CD8-positive, alpha-beta memory T cell (primary cell): ENCODE measurements at regions not wholly inside any gene's neighbourhood (a gene's known extent, or its start where the extent isn't known, plus 50 kb on each side); places are given as distances from the start of the nearest gene placed in this dataset.

Source experiments
- CTCF ChIA-PET: fragments of 350-600 bp; sonication (Branson Sonifier 250); formaldehyde crosslinking; loops from one replicate; lab custom pipeline; 2021; ENCODE audit warnings: antibody characterized with exemption; lab: Charles Lee
- POLR2A ChIA-PET: fragments of 350-600 bp; sonication (Branson Sonifier 250); formaldehyde crosslinking; loops from one replicate; lab custom pipeline; 2021; ENCODE audit warnings: antibody characterized with exemption; lab: Charles Lee
- DNase-seq, 5 donors: peaks; one replicate each; pipeline versions ENCODE4 v3.0.0 to v3.0.0-alpha.2; 2020 to 2022; ENCODE audit warnings: mixed read lengths in 1 of 5
- H3K27ac ChIP-seq: one replicate; pipeline ENCODE4 v1.7.0; 2013; ENCODE audit warnings: low read depth, mild to moderate bottlenecking, low read length, moderate library complexity
- H3K27me3 ChIP-seq: 2 replicates; pipeline ENCODE4 v1.7.0; 2013; ENCODE audit warnings: low read length, mild to moderate bottlenecking; ENCODE audit not compliant: insufficient read depth, poor library complexity, severe bottlenecking
- H3K36me3 ChIP-seq: 2 replicates; pipeline ENCODE4 v1.7.0; 2013; ENCODE audit warnings: mild to moderate bottlenecking, low read length, moderate library complexity; ENCODE audit not compliant: insufficient read depth
- H3K4me1 ChIP-seq: 2 replicates; pipeline ENCODE4 v1.7.0; 2013; ENCODE audit warnings: mild to moderate bottlenecking, low read length, moderate library complexity; ENCODE audit not compliant: insufficient read depth
- H3K4me3 ChIP-seq: 2 replicates; pipeline ENCODE4 v1.7.0; 2013; ENCODE audit warnings: mild to moderate bottlenecking, low read length
- H3K9me3 ChIP-seq: 2 replicates; pipeline ENCODE4 v1.7.0; 2013; ENCODE audit warnings: mild to moderate bottlenecking, low read length
- H3K27ac Mint-ChIP-seq, 8 donors: one replicate each; pipeline ENCODE4 v1.8.0; 2020 to 2021; ENCODE audit warnings: mixed read lengths in 8 of 8, mild to moderate bottlenecking in 6 of 8, inconsistent platforms in 3 of 8, moderate library complexity in 3 of 8
- H3K27me3 Mint-ChIP-seq, 2 donors: one replicate each; pipeline ENCODE4 v1.8.0; 2020 to 2021; ENCODE audit warnings: mixed read lengths in 2 of 2, mild to moderate bottlenecking in 1 of 2, moderate library complexity in 1 of 2
- H3K36me3 Mint-ChIP-seq, 3 donors: one replicate each; pipeline ENCODE4 v1.8.0; 2020 to 2021; ENCODE audit warnings: mixed read lengths in 3 of 3, inconsistent platforms in 1 of 3, mild to moderate bottlenecking in 1 of 3
- H3K4me1 Mint-ChIP-seq, 3 donors: one replicate each; pipeline ENCODE4 v1.8.0; 2020 to 2021; ENCODE audit warnings: mixed read lengths in 3 of 3, inconsistent platforms in 1 of 3, mild to moderate bottlenecking in 1 of 3
- H3K4me3 Mint-ChIP-seq, 7 donors: one replicate each; pipeline ENCODE4 v1.8.0; 2020 to 2021; ENCODE audit warnings: mixed read lengths in 7 of 7, mild to moderate bottlenecking in 6 of 7, moderate library complexity in 4 of 7, inconsistent platforms in 2 of 7
- H3K9me3 Mint-ChIP-seq, 5 donors: one replicate each; pipeline ENCODE4 v1.8.0; 2020 to 2022; ENCODE audit warnings: mixed read lengths in 5 of 5, mild to moderate bottlenecking in 3 of 5, moderate library complexity in 2 of 5, inconsistent platforms in 1 of 5

DNA sequence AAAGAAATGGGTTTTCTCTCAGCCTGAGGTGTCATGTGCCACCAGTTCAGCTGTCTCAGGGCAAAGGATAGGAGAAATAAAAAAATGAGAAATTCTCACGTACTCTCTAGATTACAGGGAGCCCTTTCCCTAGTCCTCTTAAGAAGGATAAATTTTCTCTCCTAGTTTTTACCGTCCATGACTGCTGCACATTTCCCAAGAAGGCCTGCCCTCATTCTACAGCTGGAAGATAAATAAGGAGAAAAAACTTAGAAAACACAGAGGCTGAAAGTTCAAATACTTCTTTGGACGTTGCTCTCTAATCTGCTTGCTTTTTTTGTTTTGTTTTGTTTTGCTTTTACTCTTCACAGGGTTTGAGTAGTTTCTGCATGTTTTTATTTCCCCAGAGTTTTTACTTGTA, 211.9 kb downstream of the DCAF12L2 start:
- H3K36me3 Mint-ChIP-seq: no peaks in the 10 kb centered on the region
- H3K4me3 ChIP-seq: no peak overlapping the region
- peaks cover 0 to 2% (median 0%) of the 10 kb centered on the region in 5 donors for H3K9me3 Mint-ChIP-seq
- H3K27ac ChIP-seq: no peak overlapping the region
- CTCF ChIA-PET: no interaction called here
- no peaks in the 10 kb centered on the region for H3K9me3 ChIP-seq
- DNase-seq: no peak
- no peaks in the 10 kb centered on the region for H3K4me1 Mint-ChIP-seq
- no peak overlapping the region for H3K27ac Mint-ChIP-seq
- H3K4me3 Mint-ChIP-seq: no peak overlapping the region
- no peaks in the 10 kb centered on the region for H3K27me3 ChIP-seq
- peaks cover 0 to 3% of the 10 kb centered on the region in 2 donors for H3K27me3 Mint-ChIP-seq
- no peaks in the 10 kb centered on the region for H3K4me1 ChIP-seq
- POLR2A ChIA-PET: no interaction called here
- H3K36me3 ChIP-seq: no peaks in the 10 kb centered on the region

DNA sequence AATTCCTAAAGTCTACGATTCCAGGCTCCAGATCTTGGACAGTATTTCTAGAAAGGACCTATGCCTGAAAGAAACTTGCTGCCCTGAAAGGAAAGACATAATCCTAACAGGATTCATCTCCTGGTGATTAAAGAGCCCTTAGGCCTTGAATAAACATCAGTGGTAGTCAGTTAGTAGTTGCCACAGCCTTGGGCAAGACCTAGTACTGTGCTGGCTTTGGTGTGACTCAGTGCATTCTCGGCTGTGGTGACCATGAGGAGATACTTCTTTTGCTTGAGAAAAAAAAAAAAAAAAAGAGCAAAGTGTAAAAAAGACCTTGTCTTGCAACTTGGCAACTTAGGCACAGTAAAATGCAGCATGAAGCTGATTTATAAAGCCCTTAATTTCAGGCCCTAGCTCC, 188.2 kb downstream of the DCAF12L2 start:
- H3K27me3 Mint-ChIP-seq: no peaks in the 10 kb centered on the region
- no peak overlapping the region for H3K27ac Mint-ChIP-seq
- Histone ChIP-seq H3K27ac (no peak overlapping the region), H3K9me3 (no peaks in the 10 kb centered on the region), H3K36me3 (no peaks in the 10 kb centered on the region), H3K4me3 (no peak overlapping the region), H3K4me1 (no peaks in the 10 kb centered on the region), H3K27me3 (no peaks in the 10 kb centered on the region)
- ChIA-PET POLR2A (no interaction called here), CTCF (no interaction called here)
- H3K9me3 Mint-ChIP-seq: peaks cover 0 to 4% (median 3%) of the 10 kb centered on the region in 5 donors
- H3K4me3 Mint-ChIP-seq: no peak overlapping the region
- no peaks in the 10 kb centered on the region for H3K36me3 Mint-ChIP-seq
- H3K4me1 Mint-ChIP-seq: no peaks in the 10 kb centered on the region
- DNase-seq: no peak

GRCh38 chrX:125998432-125998831, 167.7 kb downstream of the DCAF12L2 start:
- ChIA-PET POLR2A (no interaction called here), CTCF (no interaction called here)
- H3K4me3 ChIP-seq: no peak overlapping the region
- H3K36me3 Mint-ChIP-seq: no peaks in the 10 kb centered on the region
- no peak overlapping the region for H3K27ac ChIP-seq
- H3K27me3 Mint-ChIP-seq: no peaks in the 10 kb centered on the region
- H3K9me3 Mint-ChIP-seq: peaks cover 0 to 3% (median 0%) of the 10 kb centered on the region in 5 donors
- no peak for DNase-seq
- no peak overlapping the region for H3K4me3 Mint-ChIP-seq
- no peaks in the 10 kb centered on the region for H3K9me3 ChIP-seq
- H3K36me3 ChIP-seq: no peaks in the 10 kb centered on the region
- no peak overlapping the region for H3K27ac Mint-ChIP-seq
- H3K4me1 ChIP-seq: no peaks in the 10 kb centered on the region
- no peaks in the 10 kb centered on the region for H3K27me3 ChIP-seq
- H3K4me1 Mint-ChIP-seq: no peaks in the 10 kb centered on the region

DNA sequence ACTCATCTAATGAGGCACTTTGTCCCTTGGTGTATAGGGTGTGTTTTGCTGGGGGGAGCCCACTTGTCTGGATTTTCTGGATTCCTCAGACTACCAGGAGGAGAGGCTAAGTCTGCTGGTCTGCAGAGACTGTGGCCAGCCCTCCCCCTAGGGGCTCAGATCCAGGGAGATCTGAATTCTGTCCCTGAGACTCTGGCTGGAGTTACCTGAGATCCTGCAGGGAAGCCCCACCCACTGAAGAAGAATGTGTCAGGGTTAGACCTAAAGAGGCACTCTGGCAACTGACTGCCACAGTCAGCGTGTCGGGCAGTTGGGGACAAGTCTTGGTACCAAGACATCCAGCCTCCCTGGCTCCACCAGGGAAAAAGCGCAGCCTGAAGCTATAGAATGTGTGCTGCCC, 138.9 kb downstream of the DCAF12L2 start:
- Mint-ChIP-seq H3K36me3 (no peaks in the 10 kb centered on the region), H3K9me3 (peaks cover 0 to 5% (median 0%) of the 10 kb centered on the region in 5 donors), H3K4me1 (no peaks in the 10 kb centered on the region), H3K27me3 (no peaks in the 10 kb centered on the region), H3K4me3 (no peak overlapping the region), H3K27ac (no peak overlapping the region)
- ChIA-PET CTCF (no interaction called here), POLR2A (no interaction called here)
- Histone ChIP-seq H3K4me1 (no peaks in the 10 kb centered on the region), H3K4me3 (no peak overlapping the region), H3K9me3 (no peaks in the 10 kb centered on the region), H3K27ac (no peak overlapping the region), H3K36me3 (no peaks in the 10 kb centered on the region), H3K27me3 (no peaks in the 10 kb centered on the region)
- no peak for DNase-seq

DNA sequence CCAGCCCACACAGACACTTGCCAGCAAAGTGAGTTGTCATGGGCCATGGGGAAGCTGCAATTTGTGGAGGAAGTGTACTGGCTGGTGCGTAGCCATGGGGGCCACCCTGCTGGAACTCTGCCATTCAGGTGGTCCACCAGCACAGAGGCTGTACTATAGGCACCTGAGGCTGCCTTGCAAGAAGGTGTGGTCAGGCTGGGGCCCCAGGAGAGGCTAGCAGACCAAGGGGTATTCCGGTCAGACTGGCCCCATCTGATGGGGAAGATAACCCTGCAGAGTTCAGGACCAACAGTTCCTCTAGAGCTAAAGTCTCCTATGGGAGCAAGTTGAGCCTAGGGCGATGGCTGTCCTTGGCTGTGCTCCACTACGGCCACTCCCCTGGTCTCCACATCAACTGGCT, 136.1 kb downstream of the DCAF12L2 start:
- H3K9me3 Mint-ChIP-seq: peaks cover 0 to 3% (median 0%) of the 10 kb centered on the region in 5 donors
- Histone ChIP-seq H3K36me3 (no peaks in the 10 kb centered on the region), H3K27me3 (no peaks in the 10 kb centered on the region), H3K27ac (no peak overlapping the region), H3K9me3 (no peaks in the 10 kb centered on the region), H3K4me3 (no peak overlapping the region), H3K4me1 (no peaks in the 10 kb centered on the region)
- no peaks in the 10 kb centered on the region for H3K27me3 Mint-ChIP-seq
- ChIA-PET CTCF (no interaction called here), POLR2A (no interaction called here)
- H3K4me3 Mint-ChIP-seq: no peak overlapping the region
- H3K4me1 Mint-ChIP-seq: no peaks in the 10 kb centered on the region
- DNase-seq: no peak
- no peaks in the 10 kb centered on the region for H3K36me3 Mint-ChIP-seq
- no peak overlapping the region for H3K27ac Mint-ChIP-seq

- Mint-ChIP-seq H3K4me1 (no peaks in the 10 kb centered on the region), H3K27me3 (peaks cover 0 to 1% of the 10 kb centered on the region in 2 donors)
Observed at GRCh38 chrX:126063984-126064383, 102.1 kb downstream of the DCAF12L2 start.

DNA sequence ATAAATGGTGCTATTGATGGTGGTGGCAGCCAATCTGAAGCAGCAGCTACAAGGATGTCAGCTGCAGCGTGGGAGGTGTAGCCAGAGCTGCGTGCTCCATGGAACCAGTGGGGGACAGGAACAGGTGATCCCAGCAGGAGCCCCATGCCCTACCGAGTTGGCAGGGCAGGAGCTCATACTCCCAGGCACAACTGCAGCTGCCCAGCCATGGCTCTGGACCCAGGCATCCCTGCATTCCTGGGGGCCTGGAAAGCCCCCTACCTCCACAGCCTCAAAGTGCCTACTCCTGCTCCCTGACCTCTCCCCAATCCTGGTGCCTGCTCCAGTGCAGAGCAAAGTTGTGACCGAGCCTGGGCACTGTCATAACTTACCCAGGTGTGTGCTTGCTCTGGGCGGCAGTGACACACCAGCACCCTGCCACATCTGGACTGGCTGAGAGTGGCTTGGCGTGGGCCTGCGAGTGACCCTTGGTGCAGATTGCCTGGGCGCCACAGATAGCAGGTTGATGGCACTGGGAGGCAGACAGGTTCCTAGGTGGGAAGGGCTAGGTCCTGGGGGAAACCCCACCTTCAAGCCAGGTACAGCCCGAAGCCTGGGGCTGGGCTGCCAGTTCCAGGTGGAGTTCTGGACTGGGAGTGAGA, 101.1 kb downstream of the DCAF12L2 start:
- Histone ChIP-seq H3K36me3 (no peaks in the 10 kb centered on the region), H3K27ac (no peak overlapping the region), H3K9me3 (no peaks in the 10 kb centered on the region), H3K27me3 (no peaks in the 10 kb centered on the region), H3K4me1 (no peaks in the 10 kb centered on the region), H3K4me3 (no peak overlapping the region)
- H3K27me3 Mint-ChIP-seq: peaks cover 0 to 1% of the 10 kb centered on the region in 2 donors
- H3K9me3 Mint-ChIP-seq: peaks cover 0 to 5% (median 0%) of the 10 kb centered on the region in 5 donors
- no peaks in the 10 kb centered on the region for H3K36me3 Mint-ChIP-seq
- peak in 1 of 5 donors; percentile 17 for DNase-seq
- CTCF ChIA-PET: no interaction called here
- POLR2A ChIA-PET: no interaction called here
- H3K27ac Mint-ChIP-seq: no peak overlapping the region
- H3K4me3 Mint-ChIP-seq: no peak overlapping the region
- H3K4me1 Mint-ChIP-seq: no peaks in the 10 kb centered on the region

More at GRCh38 chrX:126063984-126064383, 102.1 kb downstream of the DCAF12L2 start:
- Histone ChIP-seq H3K4me3 (no peak overlapping the region), H3K36me3 (no peaks in the 10 kb centered on the region), H3K27ac (no peak overlapping the region), H3K4me1 (no peaks in the 10 kb centered on the region), H3K9me3 (no peaks in the 10 kb centered on the region), H3K27me3 (no peaks in the 10 kb centered on the region)
- POLR2A ChIA-PET: no interaction called here
- Mint-ChIP-seq H3K27ac (no peak overlapping the region), H3K9me3 (peaks cover 0 to 5% (median 0%) of the 10 kb centered on the region in 5 donors), H3K4me3 (no peak overlapping the region), H3K36me3 (no peaks in the 10 kb centered on the region)
- CTCF ChIA-PET: no interaction called here
- no peak for DNase-seq

DNA sequence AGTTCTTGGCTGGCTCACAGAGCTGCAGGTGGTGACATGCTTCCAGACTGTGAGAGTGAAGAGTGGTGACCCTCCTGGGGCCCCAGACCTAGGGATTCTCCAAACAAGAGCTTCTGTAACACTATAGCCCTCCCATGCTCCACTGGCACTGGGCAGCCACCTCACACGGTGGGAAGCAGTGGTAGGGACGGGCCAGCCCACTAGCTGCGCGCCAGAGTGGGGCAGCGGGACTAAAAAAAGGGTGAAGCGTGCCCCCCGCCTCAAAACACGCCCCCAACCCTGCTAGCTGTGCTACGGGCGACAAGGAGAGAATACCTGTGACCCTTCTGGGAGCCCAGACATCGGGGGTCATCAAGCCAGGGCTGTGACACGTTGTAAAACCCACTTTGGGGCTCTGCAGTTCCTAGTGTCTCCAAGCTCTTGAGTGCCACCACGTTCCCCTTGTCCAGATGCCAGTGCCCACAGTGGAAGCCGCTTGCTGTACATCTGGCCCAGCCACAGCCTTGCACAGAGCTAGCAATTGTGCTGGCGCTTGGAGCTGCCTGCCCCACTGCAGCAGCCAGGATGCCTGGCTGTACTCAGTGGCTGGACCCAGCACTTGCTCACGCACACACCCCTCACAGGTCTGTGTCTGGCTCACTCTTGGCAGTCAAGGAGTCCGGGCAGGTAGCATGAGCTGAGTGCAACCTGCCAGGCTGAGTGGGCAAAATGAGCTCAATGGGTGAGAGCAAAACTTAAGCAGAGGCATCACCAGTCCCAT, 100.0 kb downstream of the DCAF12L2 start:
- H3K27me3 Mint-ChIP-seq: peaks cover 0 to 1% of the 10 kb centered on the region in 2 donors
- no peaks in the 10 kb centered on the region for H3K36me3 Mint-ChIP-seq
- no peak overlapping the region for H3K27ac Mint-ChIP-seq
- no peaks in the 10 kb centered on the region for H3K27me3 ChIP-seq
- no peaks in the 10 kb centered on the region for H3K9me3 ChIP-seq
- H3K4me1 ChIP-seq: no peaks in the 10 kb centered on the region
- H3K36me3 ChIP-seq: no peaks in the 10 kb centered on the region
- H3K4me3 Mint-ChIP-seq: no peak overlapping the region
- H3K4me1 Mint-ChIP-seq: no peaks in the 10 kb centered on the region
- peaks cover 0 to 5% (median 0%) of the 10 kb centered on the region in 5 donors for H3K9me3 Mint-ChIP-seq
- no peak overlapping the region for H3K4me3 ChIP-seq
- DNase-seq: no peak
- H3K27ac ChIP-seq: no peak overlapping the region
- POLR2A ChIA-PET: no interaction called here
- CTCF ChIA-PET: no interaction called here
